Tibial nerve (tissue), 3 donors: ENCODE measurements at regions not wholly inside any gene's neighbourhood (a gene's known extent, or its start where the extent isn't known, plus 50 kb on each side); places are given as distances from the start of the nearest gene placed in this dataset.
"Not testable (repeated sequence)": the region's sequence is repeated elsewhere in the genome, so short reads cannot be mapped to it uniquely, and the experiment has no call there.

Source experiments
- POLR2A ChIP-seq, 2 donors: fragments of 450-650 bp; IDR thresholded peaks; one replicate each; pipeline ENCODE4 v1.6.1; 2017; ENCODE audit warnings: antibody characterized with exemption in 2 of 2, mild to moderate bottlenecking in 2 of 2, moderate library complexity in 2 of 2
- TF ChIP-seq, protein P1 (sequence below), 5 experiments: fragments of 200-600 bp in 3 of 5; fragments of 450-650 bp in 2 of 5; sonication (generic) in 3 of 5; IDR thresholded peaks; one replicate each; pipeline ENCODE4 v1.5.1; 2016 to 2019; ENCODE audit warnings: antibody characterized with exemption in 5 of 5, mild to moderate bottlenecking in 3 of 5, moderate library complexity in 2 of 5

- TF ChIP-seq POLR2A (IDR thresholded peaks at IDR 0.05), result not testable (repeated sequence)
- TF ChIP-seq, protein P1, sequence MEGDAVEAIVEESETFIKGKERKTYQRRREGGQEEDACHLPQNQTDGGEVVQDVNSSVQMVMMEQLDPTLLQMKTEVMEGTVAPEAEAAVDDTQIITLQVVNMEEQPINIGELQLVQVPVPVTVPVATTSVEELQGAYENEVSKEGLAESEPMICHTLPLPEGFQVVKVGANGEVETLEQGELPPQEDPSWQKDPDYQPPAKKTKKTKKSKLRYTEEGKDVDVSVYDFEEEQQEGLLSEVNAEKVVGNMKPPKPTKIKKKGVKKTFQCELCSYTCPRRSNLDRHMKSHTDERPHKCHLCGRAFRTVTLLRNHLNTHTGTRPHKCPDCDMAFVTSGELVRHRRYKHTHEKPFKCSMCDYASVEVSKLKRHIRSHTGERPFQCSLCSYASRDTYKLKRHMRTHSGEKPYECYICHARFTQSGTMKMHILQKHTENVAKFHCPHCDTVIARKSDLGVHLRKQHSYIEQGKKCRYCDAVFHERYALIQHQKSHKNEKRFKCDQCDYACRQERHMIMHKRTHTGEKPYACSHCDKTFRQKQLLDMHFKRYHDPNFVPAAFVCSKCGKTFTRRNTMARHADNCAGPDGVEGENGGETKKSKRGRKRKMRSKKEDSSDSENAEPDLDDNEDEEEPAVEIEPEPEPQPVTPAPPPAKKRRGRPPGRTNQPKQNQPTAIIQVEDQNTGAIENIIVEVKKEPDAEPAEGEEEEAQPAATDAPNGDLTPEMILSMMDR (IDR thresholded peaks at IDR 0.05), result not testable (repeated sequence)
Observed at GRCh38 chr16:17961822-17962221, 374.7 kb downstream of the NPIPA8 start.
